ENCODE measurements at regions not wholly inside any gene's neighbourhood (a gene's known extent, or its start where the extent isn't known, plus 50 kb on each side); places are given as distances from the start of the nearest gene placed in this dataset.
A peak's percentile ranks its signal among the peaks of the same experiment; 100 is the strongest.

DNA sequence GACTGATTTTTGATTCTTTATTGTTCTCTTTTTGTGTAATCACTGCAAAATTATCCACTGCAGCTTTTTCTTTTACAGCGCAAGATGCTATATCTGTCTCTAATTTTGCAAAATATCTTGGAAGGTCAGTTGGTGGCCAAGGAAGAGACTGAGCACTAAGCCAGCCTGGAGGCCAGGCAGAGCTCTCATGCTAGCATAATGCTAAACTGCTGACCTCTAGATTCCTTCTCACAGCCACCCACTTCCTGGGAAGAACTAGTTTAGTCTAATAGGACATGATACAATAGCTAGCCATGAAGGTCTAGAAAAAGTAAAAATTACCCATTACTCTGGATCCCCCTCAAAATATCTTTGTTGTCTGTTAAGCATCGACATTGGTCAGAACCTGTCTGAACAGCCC lies 227.2 kb upstream of the ARHGAP20 start:
- no peaks in the 10 kb centered on the region for H3K27me3 ChIP-seq
- no peak overlapping the region for H3K4me3 ChIP-seq
- no peaks in the 10 kb centered on the region for H3K36me3 ChIP-seq
- no peak for DNase-seq
- TF ChIP-seq, protein P1, sequence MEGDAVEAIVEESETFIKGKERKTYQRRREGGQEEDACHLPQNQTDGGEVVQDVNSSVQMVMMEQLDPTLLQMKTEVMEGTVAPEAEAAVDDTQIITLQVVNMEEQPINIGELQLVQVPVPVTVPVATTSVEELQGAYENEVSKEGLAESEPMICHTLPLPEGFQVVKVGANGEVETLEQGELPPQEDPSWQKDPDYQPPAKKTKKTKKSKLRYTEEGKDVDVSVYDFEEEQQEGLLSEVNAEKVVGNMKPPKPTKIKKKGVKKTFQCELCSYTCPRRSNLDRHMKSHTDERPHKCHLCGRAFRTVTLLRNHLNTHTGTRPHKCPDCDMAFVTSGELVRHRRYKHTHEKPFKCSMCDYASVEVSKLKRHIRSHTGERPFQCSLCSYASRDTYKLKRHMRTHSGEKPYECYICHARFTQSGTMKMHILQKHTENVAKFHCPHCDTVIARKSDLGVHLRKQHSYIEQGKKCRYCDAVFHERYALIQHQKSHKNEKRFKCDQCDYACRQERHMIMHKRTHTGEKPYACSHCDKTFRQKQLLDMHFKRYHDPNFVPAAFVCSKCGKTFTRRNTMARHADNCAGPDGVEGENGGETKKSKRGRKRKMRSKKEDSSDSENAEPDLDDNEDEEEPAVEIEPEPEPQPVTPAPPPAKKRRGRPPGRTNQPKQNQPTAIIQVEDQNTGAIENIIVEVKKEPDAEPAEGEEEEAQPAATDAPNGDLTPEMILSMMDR (IDR thresholded peaks at IDR 0.05), result no peak
- TF ChIP-seq POLR2A (IDR thresholded peaks at IDR 0.05), result no peak
- H3K27ac ChIP-seq, result no peak overlapping the region
- H3K4me1 ChIP-seq, result peaks cover 0 to 8% of the 10 kb centered on the region in 2 donors
- no peaks in the 10 kb centered on the region for H3K9me3 ChIP-seq
- intact Hi-C loops (cut with DNase I; ENCODE audit: low total_unique reads), result no loop called here

DNA sequence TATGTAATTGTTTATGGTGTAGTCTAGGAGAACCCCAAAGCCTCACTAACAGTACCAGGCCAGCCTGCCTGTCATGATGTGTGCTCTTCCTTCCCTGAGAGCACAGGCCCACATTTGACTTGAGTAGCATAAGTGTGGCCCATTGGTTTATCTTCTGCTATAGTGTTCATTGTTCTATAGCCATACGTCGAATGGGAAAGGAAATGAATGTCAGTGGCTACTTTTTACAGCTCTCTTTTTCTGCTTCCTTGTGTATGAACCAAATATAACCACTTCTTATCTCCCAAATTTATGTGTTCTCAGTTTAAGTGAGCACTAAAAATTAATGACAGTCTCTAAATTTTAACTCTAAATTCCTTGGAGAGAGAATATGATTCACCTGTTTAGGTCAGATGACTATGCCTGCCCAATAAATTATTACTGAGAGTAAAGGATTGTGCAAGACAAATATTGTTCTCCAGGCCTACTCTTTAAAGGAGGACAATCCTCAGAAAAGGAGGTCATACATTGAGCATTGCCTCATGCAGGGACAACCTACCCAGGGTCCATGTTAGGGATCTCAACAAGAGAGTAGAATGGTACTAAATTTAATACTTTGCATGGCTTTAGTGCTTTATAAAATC lies 222.9 kb upstream of the ARHGAP20 start:
- Histone ChIP-seq H3K36me3 (no peaks in the 10 kb centered on the region), H3K4me3 (no peak overlapping the region), H3K27ac (peak overlapping the region; percentile 26 to 62), H3K4me1 (peaks cover 0 to 8% of the 10 kb centered on the region in 2 donors), H3K27me3 (no peaks in the 10 kb centered on the region), H3K9me3 (no peaks in the 10 kb centered on the region)
- intact Hi-C loops (cut with DNase I; ENCODE audit: low total_unique reads), result no loop called here
- TF ChIP-seq, protein P1 (IDR thresholded peaks at IDR 0.05), result no peak
- TF ChIP-seq POLR2A (IDR thresholded peaks at IDR 0.05), result no peak
- DNase-seq, result peak in 1 of 2 donors; percentile 25

DNA sequence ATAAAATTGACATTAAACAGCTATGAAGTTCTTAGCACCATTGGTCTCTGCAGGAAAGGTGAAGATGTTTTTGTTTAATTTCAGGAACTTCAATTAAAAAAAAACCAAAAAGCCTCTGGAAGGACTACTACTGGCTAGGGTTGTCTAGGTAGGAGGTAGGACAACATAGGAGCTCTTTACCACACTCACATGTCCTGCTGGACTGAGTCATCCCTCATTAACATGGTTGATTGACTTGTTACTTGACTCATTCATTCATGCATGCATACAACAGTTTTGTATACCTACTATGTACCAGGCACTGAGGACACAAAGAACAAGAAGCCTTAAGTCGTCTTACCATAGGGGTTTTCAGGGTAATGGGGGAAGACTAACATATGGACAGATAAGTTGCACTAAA lies 216.9 kb upstream of the ARHGAP20 start:
- DNase-seq, result no peak

DNA sequence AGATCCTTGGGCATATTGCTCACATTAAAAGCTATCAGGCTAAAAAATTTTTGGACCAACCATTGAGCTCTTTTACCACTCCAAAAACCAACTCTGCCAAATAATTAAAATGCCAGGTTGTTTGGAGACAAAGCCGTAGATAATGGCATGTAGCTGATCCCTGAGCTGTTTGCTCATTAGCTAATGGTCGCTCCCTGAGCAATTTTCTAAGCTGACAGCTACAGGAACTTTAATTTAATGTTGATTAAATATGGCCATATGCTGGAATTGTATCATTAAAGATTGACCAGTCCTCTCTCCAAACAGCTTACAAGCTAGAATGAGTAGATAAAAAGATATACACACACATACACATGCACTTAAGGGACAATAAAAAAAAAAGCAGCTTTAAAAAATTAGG lies 216.2 kb upstream of the ARHGAP20 start:
- TF ChIP-seq, protein P1 (IDR thresholded peaks at IDR 0.05), result no peak
- no peak for TF ChIP-seq POLR2A (IDR thresholded peaks at IDR 0.05)
- intact Hi-C loops (cut with DNase I; ENCODE audit: low total_unique reads), result no loop called here
- Histone ChIP-seq H3K4me3 (no peak overlapping the region), H3K9me3 (no peaks in the 10 kb centered on the region), H3K27me3 (no peaks in the 10 kb centered on the region), H3K36me3 (no peaks in the 10 kb centered on the region), H3K4me1 (no peaks in the 10 kb centered on the region), H3K27ac (no peak overlapping the region)
- DNase-seq, result no peak

More for the DNA sequence above, 216.9 kb upstream of the ARHGAP20 start:
- Histone ChIP-seq H3K4me3 (no peak overlapping the region), H3K4me1 (no peaks in the 10 kb centered on the region), H3K27me3 (no peaks in the 10 kb centered on the region), H3K27ac (no peak overlapping the region), H3K36me3 (no peaks in the 10 kb centered on the region), H3K9me3 (no peaks in the 10 kb centered on the region)
- intact Hi-C loops (cut with DNase I; ENCODE audit: low total_unique reads), result no loop called here
- TF ChIP-seq, protein P1 (IDR thresholded peaks at IDR 0.05), result no peak
- TF ChIP-seq POLR2A (IDR thresholded peaks at IDR 0.05), result no peak

DNA sequence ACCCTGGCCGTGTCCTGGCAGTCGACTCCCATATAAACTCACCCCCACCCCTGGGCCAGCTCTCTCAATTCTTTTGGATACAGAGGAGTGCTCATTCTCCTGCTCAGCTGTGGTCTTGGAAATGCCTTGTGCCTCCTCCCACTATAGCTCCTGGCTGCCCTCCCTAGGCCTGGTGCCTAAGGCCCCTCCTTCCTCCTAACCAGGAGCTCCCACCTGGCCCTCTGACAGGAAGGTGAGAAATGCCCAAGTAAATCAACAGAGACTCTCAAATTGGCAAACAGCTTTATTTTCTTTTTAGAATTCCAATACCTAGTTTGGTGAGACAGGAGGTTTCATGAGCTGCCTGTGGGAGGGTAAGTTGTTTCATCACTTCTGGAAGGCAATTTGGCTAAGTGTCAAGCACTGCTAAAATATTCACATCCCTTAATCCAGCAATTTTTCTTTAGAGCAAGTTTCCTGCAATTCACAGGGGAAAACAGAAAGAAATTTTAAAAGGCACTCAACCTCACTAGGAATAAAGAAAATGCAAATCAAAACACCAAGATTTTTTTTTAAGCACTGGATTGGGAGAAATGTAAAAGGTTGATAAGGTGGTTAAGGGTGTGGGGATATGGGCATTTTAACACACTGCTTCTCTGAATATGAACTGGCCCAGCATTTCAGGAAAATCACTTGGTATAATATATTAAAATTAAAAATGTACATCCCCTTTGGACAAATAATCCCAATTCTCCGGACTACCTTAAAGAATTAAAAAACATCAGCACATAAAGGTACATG lies 209.7 kb upstream of the ARHGAP20 start:
- H3K27ac ChIP-seq, result peak overlapping the region; percentile 49 to 74
- peaks cover 7 to 8% of the 10 kb centered on the region in 2 donors for H3K4me1 ChIP-seq
- H3K36me3 ChIP-seq, result no peaks in the 10 kb centered on the region
- no peaks in the 10 kb centered on the region for H3K9me3 ChIP-seq
- intact Hi-C loops (cut with DNase I; ENCODE audit: low total_unique reads), result no loop called here
- DNase-seq, result peak; percentile 82 to 91
- H3K27me3 ChIP-seq, result no peaks in the 10 kb centered on the region
- TF ChIP-seq, protein P1 (IDR thresholded peaks at IDR 0.05), result no peak
- no peak for TF ChIP-seq POLR2A (IDR thresholded peaks at IDR 0.05)
- no peak overlapping the region for H3K4me3 ChIP-seq

All from uterus (tissue), 3 donors.